ENCODE measurements at regions not wholly inside any gene's neighbourhood (a gene's known extent, or its start where the extent isn't known, plus 50 kb on each side); places are given as distances from the start of the nearest gene placed in this dataset.

- no peaks in the 10 kb centered on the region for H3K36me3 ChIP-seq
- TF ChIP-seq CTCF (IDR thresholded peaks at IDR 0.05): no peak
- no peak overlapping the region for H3K4me3 ChIP-seq
- H3K27me3 ChIP-seq: no peaks in the 10 kb centered on the region
- no peak for DNase-seq
- H3K4me1 ChIP-seq: peaks cover 0 to 26% (median 12%) of the 10 kb centered on the region in 4 donors
- intact Hi-C loops (cut with DNase I; ENCODE audit: low total_unique reads): loop anchor here (10.0 kb wide), 1 partner anchor 410 kb away; no protein-coding TSS in a partner anchor
- no peak overlapping the region for H3K27ac ChIP-seq
- no peaks in the 10 kb centered on the region for H3K9me3 ChIP-seq
Observed at GRCh38 chr10:4494551-4494950, 331.5 kb upstream of the AKR1E2 start.

GRCh38 chr10:4492202-4492601, 333.8 kb upstream of the AKR1E2 start:
- Histone ChIP-seq H3K27me3 (no peaks in the 10 kb centered on the region), H3K4me1 (peaks cover 0 to 2% (median 0%) of the 10 kb centered on the region in 4 donors), H3K27ac (no peak overlapping the region), H3K36me3 (no peaks in the 10 kb centered on the region), H3K4me3 (no peak overlapping the region), H3K9me3 (no peaks in the 10 kb centered on the region)
- TF ChIP-seq CTCF (IDR thresholded peaks at IDR 0.05): no peak
- intact Hi-C loops (cut with DNase I; ENCODE audit: low total_unique reads): loop anchor here (10.0 kb wide), 1 partner anchor 407 kb away; no protein-coding TSS in a partner anchor
- DNase-seq: no peak

- intact Hi-C loops (cut with DNase I; ENCODE audit: low total_unique reads): no loop called here
- DNase-seq: no peak
- H3K4me3 ChIP-seq: no peak overlapping the region
- H3K27me3 ChIP-seq: no peaks in the 10 kb centered on the region
- no peaks in the 10 kb centered on the region for H3K36me3 ChIP-seq
- no peak overlapping the region for H3K27ac ChIP-seq
- H3K4me1 ChIP-seq: no peaks in the 10 kb centered on the region
- no peak for TF ChIP-seq CTCF (IDR thresholded peaks at IDR 0.05)
- no peaks in the 10 kb centered on the region for H3K9me3 ChIP-seq
Observed at GRCh38 chr10:4488904-4489303, 337.1 kb upstream of the AKR1E2 start.

- Histone ChIP-seq H3K27me3 (no peaks in the 10 kb centered on the region), H3K36me3 (no peaks in the 10 kb centered on the region), H3K27ac (no peak overlapping the region), H3K4me3 (no peak overlapping the region), H3K9me3 (no peaks in the 10 kb centered on the region), H3K4me1 (no peaks in the 10 kb centered on the region)
- intact Hi-C loops (cut with DNase I; ENCODE audit: low total_unique reads): no loop called here
- TF ChIP-seq CTCF (IDR thresholded peaks at IDR 0.05): no peak
- no peak for DNase-seq
Observed at GRCh38 chr10:4485636-4486035, 340.4 kb upstream of the AKR1E2 start.

- Histone ChIP-seq H3K4me1 (no peaks in the 10 kb centered on the region), H3K4me3 (no peak overlapping the region), H3K9me3 (no peaks in the 10 kb centered on the region), H3K27ac (no peak overlapping the region), H3K36me3 (no peaks in the 10 kb centered on the region), H3K27me3 (no peaks in the 10 kb centered on the region)
- intact Hi-C loops (cut with DNase I; ENCODE audit: low total_unique reads): no loop called here
- TF ChIP-seq CTCF (IDR thresholded peaks at IDR 0.05): no peak
- DNase-seq: no peak
Observed at GRCh38 chr10:4483811-4484210, 342.2 kb upstream of the AKR1E2 start.

GRCh38 chr10:4482659-4483058, 343.3 kb upstream of the AKR1E2 start:
- H3K4me1 ChIP-seq: no peaks in the 10 kb centered on the region
- no peaks in the 10 kb centered on the region for H3K9me3 ChIP-seq
- DNase-seq: no peak
- no peaks in the 10 kb centered on the region for H3K36me3 ChIP-seq
- intact Hi-C loops (cut with DNase I; ENCODE audit: low total_unique reads): no loop called here
- no peak overlapping the region for H3K4me3 ChIP-seq
- no peak overlapping the region for H3K27ac ChIP-seq
- TF ChIP-seq CTCF (IDR thresholded peaks at IDR 0.05): no peak
- H3K27me3 ChIP-seq: no peaks in the 10 kb centered on the region
